GM18520 (cell line): ENCODE measurements at regions not wholly inside any gene's neighbourhood (a gene's known extent, or its start where the extent isn't known, plus 50 kb on each side); places are given as distances from the start of the nearest gene placed in this dataset.

ENCODE experiments used
- ATAC-seq: cut with Tn5 transposase; IDR thresholded peaks from one replicate; pipeline ENCODE4 v1.9.1; 2021; ENCODE audit not compliant: unreplicated experiment

DNA sequence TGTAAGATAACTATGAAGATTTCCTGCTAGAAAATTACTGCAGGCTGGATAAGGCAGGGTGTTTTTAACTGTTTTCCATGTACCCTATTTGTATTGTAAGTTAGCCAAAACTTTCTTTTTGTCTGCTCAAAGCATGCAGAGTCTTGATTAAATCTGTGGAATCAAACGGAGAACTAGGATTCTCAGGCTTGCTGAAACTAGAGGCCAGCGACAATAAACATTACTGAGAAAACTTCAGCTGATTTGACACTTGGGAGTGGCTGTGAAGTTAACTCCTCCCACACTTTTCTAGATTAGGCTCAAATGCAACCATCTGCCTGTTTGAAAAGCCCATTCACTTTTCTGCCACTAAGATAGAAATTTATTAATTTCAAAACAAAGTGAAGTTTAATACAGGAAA lies 153.2 kb upstream of the FRMD4B start:
- no peak for ATAC-seq

DNA sequence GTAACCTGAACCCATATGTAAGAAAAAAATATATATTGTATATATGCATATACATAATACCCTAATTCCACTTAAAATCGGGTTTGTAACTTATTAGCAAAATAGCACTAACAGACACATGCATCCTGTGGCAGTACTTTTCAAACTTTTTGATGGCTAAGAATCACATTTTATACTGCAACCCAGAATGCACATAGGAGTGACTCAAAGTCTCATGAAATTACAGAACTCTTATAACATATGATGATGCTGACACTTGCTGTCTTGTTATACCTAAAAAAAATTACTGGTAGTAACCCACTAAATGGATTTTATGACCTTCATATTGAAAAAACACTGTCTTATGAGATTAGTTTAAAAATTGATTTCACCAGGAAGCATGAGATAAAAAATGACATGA lies 152.4 kb upstream of the FRMD4B start:
- ATAC-seq = no peak

DNA sequence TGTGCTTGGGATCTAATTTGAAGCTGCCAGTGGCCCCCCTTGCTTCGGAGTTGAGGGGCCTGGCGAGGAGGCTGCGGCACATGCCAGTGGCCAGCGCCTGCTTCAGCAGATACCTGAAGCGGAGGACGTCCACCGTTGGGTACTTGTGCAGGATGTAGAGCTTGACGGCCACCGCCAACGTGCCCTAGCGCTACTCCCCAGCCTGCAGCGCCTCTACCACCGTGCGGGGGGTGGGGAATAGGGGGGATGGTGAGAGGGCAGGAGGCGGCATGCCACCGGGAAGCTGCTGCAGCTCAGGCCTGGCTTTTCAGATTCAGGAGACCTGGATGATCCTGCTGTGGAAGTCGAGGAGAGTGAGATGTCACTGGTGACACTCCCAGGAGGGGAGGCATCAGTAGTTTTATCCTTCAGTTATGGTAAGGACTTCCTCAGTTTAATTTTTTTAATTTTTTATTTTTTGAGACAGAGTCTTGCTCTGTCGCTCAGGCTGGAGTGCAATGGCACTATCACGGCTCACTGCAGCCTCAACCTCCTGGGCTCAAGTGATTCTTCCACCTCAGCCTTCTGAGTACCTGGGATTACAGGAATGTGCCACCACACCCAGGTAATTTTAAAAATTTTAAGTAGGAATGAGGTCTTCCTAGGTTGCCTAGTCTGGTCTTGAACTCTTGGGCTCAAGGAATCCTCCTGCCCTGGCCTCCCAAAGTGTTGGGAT lies 150.6 kb upstream of the FRMD4B start:
- no peak for ATAC-seq

DNA sequence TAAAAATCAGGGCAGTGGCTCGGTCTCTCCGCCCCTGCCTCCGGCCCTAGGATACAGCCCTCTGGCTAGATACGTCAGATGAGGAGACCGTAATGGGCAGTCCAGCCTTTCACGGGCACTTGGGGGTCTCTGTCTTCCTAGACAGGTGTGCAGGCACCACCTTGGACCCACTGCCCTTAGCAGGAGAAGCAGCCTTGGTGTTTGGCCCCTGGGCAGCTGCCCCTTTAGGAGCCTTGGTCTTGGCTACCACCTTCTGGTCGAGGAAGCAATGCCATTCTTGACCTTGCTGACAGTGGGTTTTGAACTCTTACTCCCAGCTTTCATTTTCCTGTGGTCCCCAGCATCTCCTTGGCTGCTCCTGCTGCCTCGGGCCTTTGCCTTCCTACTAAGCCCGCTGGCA lies 149.7 kb upstream of the FRMD4B start:
- no peak for ATAC-seq

DNA sequence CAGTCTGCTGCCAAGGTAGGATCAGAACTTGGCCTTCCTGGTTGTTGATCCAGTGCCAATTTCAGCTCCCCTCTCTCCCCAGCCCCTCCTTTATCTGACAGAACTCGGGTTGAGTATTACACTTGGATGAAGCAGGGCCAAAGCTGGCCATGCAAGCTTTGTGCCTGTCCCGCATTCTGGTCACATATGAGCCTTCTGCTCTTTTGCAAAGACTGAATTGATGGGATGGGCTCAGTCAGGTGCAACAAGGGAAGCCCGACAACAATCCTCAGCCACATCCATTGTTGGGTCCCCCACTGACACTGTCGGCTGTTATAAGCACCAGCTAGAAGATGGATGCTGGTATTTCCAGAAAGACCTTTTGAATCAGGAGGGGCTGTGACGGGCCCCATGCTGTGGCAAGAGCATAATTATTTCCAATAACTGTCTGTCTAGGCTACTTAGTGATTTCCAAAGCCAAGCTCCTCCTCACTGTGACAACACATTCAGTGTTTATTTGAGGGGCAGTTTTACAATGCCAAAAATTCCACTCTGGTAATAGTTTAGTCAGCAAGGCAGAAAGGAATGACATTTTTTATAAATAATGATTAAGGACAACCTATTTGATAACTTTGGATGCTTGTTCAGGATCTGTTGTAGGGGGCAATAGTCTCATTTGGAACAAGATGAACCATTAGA lies 146.8 kb upstream of the FRMD4B start:
- ATAC-seq = no peak

DNA sequence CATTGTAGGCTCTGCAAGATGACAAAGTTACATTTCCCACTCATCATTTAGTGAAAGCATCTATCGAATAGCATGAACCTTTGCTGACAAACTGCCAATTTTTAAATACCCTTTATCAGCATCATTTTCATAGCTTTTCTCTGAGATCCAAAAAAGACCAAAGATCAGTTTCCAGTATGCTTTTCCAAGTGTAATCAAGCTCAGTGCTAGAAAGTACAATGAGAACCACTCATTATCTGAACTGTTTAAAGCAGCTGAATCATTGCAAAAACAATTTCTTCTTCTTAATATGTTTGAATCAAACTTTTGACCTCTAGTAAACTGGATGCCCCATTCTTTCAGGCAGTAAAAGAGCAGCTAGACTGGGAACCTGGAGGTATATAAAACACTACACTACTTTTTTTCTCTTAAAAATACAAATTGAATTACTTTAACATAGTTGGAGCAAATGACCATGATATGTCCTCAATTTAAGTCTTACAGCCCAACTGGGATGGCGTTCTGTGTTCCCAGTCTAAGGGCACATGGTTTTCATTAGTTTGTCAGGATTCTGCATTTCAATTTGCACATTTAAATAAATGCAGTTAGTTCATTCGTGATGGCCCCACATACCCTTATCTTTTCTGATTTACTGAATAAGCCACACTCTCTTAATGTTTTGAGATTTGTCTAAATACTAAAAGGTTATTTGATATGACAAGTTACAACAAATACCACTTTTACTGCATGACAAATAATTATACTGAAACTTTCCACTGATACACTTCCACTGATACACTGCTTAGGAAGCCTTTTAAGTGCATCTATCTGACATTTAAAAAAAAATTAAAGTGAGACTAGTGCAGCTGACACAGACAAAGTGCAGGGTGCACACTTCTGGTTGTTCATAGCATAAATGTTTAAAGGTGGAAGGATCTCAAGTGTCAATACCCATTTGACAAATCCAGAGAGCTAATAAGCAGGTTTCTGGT lies 146.0 kb upstream of the FRMD4B start:
- no peak for ATAC-seq

DNA sequence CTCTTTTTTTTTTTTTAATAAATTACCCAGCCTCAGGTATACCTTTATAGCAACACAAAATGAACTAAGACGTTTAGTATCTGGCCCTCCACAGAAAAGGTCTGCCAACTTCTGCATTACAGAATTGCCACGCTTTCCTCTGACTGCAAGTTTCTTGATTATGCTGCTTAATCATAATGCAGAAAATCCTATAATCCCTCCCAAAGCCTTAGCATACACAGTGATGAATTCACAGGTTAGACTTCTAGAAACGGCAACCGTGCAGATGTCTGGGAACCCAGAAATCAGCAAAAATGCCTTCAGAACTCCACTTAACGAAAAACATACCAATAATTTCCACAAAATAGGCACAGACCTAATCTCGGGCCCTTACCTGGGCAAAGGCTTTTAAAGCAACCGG lies 144.7 kb upstream of the FRMD4B start:
- no peak for ATAC-seq

DNA sequence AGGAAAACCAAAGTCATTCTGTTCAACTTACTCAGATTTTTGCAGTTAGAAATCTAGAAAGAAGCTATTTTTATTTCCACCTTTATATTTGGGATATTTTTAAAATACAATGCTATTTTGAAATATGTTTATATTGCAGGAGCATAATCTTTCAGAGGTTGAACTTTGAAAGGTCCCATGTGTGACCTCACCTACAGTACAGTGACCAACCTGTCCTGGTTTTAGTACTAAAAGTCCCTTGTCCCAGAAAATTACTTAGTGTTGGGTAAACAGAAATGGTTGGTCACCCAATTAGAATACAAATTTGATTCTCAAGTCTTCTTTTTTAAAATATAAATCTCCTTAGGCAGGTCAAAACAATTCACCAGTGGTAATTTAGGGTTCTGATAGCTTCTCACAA lies 141.6 kb upstream of the FRMD4B start:
- ATAC-seq = no peak

DNA sequence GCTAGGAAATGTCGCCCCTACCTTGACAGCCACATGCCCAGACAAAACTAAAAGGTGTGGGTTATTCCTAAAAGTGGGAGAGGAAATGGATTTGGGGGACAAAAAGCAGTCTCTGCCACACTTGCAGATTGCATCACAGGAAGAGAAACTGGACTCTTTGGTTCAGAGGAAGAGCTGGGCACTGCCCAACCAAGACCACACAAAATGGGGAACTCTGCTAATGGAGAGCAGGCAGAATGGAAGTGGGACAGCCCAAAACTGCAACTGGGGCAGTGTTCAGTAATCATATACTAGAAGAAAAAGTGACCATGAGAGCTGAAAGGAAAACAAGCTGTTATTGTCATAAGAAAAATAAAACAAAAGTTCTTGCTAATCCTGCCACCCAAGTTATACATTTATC lies 138.9 kb upstream of the FRMD4B start:
- no peak for ATAC-seq

DNA sequence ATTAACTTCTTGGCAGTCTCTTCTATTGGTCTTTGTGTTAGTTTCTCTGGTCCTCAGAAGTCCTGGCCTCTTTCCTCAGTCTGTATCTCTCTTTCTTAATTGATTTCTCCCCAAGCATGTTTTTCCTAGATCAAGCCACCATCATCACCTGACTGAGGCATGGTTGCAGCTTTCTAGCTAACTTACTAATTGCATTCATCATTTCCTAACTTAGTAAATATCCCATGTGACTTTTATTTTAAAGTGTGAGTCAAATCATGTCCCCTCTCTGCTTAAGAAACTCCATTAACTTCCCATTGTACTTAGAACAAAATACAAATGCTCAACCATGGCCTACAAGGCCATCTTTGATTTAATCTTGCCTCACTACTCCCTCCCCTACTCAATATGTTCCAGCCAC lies 135.4 kb upstream of the FRMD4B start:
- no peak for ATAC-seq

DNA sequence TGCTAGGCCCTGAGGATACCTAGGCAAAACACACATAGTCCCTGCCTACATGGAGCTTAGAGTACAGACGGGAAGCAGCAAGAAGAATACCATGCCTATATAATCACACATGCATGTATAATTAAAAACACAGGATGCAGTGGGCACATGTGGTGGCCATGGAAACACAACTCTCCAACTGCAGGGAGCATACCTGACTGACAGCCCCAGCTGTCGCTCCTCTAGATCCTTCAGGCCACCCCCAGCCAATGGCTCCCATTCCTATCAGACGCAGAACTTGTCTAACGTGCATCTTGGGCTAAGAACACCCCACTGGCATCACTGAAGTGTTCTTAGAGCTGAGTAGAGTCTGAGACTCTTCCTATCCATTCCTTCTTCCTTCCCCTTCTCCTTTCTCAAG lies 125.5 kb upstream of the FRMD4B start:
- ATAC-seq = no peak

DNA sequence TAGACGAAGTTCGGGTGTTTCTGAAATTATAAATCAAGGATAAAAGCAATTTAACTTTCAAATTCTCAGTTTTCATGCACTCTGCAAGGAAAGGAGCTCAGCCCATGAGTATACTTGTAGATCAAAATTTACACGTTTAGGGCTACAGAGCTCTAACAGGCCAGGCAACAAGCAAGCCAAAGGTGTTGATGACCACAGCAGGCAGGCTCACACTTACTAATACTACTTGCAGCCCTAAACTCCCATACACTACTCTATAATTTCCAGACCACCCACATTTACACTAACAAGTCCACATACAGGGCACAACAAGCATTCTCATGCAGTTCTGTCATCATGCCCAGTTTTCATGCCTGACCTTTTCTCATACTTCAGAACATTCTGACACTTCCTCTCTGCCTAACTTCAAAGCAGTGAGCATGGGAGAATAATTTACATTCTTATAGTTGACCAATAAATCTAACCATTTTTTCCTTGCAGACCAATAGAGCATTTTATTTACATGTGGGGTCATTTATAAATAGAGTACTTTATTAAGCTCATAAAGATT lies 124.7 kb upstream of the FRMD4B start:
- no peak for ATAC-seq

DNA sequence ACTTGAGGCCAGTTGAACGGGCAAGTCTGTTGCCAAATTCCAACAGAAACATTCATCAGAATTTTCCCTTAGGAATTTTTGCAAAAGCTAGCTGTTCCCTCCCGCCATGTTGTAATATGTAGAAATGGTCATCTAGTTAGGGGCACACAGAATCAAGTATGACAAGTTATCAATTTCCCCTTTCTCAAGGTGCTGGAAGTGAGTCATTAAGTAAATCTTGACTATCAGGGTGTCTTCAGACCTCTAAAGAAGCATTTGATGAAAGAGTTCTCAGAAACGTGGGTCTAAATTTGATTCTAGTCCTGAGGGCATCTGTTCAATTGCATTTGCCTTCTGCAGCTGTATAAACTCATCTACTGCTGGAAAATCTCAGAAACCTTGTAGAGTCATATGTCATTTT lies 123.4 kb upstream of the FRMD4B start:
- ATAC-seq = no peak

DNA sequence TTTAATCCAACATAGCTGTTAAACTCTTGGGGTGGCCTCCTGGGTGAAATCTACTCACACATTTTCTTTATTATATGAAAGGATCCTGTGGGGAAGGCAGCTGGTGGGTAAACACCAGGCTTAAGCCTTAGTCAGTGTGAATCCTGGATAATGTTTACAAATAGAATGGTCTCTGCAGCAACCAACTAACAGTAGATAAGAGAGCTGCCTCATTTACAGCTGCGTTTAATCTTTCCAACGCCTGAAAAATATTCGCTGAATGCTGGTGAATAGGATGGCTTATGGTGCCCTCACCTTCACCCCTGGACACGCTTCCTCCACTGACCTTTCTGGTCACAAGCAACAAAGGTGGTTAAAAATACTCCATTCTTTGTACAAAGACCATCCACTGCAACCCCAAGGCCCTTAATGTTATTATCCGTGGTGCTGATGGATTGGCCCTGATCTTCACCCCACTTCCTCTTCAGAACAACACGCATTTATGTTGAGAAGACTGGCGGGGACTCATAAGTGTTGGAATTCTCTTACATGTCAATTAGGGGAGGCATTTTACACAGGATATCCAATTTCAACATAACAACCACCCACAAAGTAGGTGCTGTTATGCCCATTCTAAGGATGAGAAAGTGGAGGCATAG lies 120.0 kb upstream of the FRMD4B start:
- no peak for ATAC-seq

DNA sequence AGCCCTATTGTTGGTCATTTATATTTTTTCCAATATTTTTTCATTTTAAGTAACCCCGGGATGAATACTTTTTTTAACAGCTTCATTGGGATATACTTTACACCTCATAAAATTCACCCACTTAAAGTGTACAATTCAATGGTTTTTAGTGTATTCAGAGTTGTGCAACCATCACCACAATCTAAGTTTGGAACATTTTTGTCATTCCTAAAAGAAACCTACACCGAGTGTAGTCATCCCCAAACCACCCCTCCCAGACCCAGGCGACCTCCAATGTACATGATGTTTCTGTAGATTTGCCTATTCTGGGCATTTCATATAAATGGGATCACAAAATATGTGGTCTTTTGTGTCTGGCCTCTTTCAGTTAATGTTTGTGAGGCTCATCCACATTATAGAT lies 118.3 kb upstream of the FRMD4B start:
- ATAC-seq = no peak

DNA sequence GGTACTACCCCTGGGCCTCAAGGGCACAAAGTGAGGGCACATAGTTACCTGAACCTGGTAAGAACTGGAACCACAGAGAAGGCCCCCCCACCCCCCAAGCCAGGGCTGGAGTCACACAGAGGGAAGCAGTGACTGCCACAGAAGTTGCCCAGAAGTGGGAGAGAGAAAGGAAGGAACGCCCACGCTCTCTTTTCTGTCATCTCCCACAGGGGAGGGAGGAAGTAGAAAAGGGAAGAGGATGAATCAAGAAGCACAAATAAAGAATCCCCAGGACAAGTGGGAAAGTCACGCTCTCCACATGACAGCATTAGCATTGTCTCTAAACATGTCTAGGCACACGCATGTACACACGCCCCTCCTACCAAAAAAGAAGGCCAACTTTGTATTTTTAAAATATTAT lies 114.7 kb upstream of the FRMD4B start:
- no peak for ATAC-seq

DNA sequence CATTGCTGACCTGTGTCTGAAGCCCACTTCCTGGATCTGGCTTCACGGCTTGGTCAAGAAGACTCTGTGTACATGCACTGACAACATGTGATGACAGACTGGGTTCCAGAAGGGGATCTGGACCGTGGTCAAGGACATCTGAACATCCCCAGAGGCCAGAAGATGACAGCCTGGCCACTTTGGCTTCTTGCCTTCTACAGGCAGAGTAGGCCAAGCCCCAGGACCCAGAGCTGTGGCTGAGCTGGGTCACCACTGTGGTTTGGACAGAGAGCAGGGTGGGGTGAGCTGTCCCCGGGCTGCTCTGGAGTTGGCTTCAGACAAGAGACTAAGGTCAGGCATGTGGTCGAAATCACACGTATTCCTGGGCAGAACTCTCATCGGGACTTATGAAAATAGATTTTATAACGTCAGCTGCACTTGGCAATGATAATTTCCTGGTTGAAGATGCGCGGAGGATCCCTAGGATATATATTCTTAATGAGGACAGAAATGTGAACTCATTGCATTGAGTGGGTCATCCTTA lies 114.1 kb upstream of the FRMD4B start:
- no peak for ATAC-seq

DNA sequence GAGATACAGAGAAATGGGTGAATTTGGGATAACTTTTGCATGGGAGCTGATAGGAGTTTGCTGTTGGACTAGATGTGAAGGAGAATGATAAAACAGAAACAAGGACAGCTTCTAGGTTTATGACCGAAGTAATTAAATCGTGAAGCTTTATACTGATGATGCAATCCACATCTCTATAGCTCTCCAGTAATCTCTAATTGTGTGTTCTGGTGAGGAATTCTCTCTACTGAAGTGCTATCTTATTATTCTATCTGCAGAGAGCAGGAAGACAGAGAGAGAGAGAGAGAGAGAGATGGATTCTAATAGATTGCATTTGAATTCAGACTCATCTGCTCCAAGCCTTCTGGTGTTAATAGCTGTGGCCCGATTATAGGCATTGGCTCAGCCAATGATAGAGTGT lies 113.5 kb upstream of the FRMD4B start:
- no peak for ATAC-seq

DNA sequence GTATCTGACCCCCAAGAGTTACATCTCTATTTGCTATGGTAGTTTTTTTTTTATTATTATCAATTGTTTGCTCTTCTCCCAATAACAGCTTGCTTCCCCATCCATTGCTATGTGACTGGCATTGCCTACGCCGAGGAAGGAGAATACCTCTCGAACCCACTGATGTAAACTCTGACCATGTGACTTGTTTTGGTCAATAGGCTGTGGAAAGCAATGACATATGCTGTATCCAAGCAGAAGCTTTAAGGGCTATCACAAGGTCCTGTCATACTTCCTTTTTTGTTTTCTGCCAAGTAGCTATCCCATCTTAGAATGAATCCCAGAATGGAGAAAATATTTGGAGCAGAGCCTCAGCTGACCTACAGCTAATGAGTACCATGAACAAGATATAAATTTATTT lies 111.0 kb upstream of the FRMD4B start:
- ATAC-seq = no peak

DNA sequence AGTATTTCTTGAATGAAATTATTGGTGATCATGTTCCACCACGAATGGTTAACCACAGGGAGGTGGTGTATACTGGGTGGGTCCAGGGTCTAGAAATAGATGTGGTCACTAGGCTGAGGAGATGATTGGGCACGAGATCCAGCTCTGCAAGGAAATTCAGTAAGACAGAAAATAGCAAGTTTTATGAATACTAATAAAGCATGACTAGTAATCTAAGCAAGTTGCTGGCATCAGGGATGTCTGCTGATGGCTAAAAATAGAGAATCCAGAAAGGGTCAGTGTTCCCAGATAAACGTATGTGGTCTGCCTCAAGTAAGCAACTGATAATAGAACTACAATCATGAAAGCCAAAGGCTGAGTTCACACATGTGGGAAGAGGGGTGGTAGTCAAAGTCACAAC lies 108.3 kb upstream of the FRMD4B start:
- no peak for ATAC-seq

DNA sequence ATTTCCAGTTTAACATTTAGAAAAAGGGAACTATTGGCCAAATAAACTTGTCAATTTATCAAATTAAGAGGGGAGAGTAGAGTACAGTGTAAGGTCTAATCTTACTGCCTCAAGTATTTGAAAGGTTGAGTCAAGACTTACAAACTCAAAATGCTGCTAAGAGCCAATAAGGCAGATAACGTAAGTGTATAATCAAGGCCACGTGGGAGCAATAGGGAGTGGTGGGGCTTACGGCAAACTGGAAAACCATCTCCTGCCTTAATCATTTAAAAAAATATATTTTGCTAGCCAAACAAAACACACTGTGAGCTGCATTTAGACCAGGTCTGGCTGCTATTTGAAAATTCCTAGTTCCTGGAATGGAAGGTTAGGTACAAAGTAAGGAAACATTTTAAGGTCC lies 107.3 kb upstream of the FRMD4B start:
- ATAC-seq = no peak
